GM19438 (cell line): ENCODE measurements at regions not wholly inside any gene's neighbourhood (a gene's known extent, or its start where the extent isn't known, plus 50 kb on each side); places are given as distances from the start of the nearest gene placed in this dataset.
A peak's percentile ranks its signal among the peaks of the same experiment; 100 is the strongest.
"Not testable (repeated sequence)": the region's sequence is repeated elsewhere in the genome, so short reads cannot be mapped to it uniquely, and the experiment has no call there.

Source experiments
- ATAC-seq: cut with Tn5 transposase; IDR thresholded peaks from one replicate; pipeline ENCODE4 v1.9.1; 2021; ENCODE audit warnings: low read depth; ENCODE audit not compliant: unreplicated experiment

DNA sequence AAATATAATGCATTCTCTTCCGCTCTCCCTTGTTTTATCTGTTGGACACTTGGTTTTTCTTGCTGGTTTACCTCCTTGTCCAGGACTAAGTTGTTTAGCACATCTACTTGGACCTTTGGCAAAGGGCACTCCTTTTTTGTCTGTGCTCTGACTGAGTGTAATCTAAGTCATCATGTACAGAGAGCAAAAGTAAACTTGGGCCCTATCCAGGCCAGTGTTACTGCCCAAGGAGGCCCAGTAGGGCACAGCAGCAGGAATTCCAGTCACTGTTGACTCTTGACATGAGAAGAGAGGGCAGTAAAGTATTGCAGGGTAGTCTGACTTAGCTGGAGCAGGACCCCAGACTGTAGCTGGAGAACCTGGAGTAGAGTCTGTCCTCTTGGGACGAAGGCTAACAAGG lies 445.5 kb downstream of the ZIC3 start:
- ATAC-seq, result no peak

DNA sequence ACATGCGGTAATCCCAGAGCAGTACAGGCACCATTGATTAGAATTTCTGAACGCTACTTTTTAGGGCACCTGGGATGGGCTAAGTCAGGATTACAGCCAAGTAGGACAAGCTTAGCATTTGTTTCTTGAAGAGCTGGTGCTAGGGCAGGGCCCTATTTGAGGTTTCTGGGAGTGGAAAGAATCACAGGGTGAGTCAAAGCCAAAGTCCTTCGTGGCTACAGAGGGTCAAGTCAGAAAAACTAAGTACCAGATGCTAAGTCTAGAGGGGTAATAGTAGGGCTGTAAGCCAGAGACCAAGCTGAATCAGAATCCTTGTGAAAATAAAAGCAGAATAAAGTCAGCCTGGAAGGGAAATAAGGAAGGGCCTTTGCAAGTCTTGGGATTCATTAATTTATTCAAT lies 448.6 kb downstream of the ZIC3 start:
- no peak for ATAC-seq

DNA sequence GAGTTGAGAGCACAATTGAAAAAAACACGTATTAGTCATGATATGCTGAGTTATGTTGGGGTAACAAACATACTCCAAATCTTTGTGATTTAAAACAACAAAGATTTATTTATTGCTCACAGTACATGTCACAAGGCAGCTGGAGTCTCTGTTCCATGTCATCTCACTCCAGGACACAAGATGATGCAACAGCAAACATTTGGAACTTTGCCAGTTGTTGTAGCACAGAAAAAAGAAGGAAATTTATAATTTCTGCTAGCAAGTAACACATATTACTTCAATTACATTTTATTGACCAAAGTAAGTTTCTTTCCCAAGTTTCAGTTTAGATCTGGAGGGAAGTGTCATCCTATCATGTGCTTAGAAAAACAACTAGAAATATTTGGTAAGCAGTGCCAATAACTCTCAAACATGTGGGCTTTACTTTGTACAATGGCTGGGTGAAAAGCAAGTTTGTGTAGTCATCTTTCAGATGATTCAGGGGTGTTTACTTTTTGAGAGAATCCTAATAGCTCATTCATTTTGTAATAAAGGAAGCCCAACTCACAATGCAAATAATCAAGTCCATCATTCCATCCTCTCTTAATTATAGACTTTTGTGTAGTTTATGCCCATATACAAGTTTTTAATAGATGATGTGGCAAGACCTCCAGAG lies 452.3 kb downstream of the ZIC3 start:
- no peak for ATAC-seq

GRCh38 chrX:138020941-138021340 lies 455.0 kb downstream of the ZIC3 start:
- ATAC-seq, result no peak

- ATAC-seq, result no peak
These were observed 460.3 kb downstream of the ZIC3 start for GRCh38 chrX:138026211-138026610.

DNA sequence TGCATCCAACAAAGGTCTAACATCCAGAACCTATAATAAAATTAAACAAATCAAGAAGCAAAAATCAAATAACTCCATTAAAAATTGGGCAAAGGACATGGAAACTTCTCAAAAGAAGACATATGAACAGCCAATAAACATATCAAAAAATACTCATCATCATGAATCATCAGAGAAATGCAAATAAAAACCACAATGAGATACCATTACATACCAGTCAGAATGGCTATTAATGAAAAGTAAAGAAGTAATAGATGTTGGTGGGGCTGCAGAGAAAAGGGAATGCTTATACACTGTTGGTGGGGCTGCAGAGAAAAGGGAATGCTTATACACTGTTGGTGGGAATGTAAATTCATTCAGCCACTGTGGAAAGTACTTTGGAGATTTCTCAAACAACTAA lies 465.8 kb downstream of the ZIC3 start:
- ATAC-seq, result no peak

DNA sequence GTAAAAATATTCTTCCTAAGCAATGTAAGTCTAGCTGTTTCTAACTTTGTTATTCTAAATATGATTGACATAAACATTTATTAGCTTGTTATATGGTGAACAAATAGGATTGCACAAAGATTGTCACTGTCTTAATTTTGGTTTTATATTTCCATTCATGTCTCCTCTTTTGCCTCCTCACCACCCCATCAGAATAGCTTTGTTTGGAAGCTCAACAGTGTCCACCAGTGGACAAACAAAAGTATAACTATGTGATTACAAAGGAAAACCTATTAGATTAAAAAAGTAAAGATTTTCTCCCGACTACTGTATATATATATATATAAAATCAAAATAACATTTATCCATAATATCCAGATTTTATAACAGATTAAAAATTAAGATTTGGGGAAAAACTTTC lies 468.2 kb downstream of the ZIC3 start:
- ATAC-seq, result no peak

DNA sequence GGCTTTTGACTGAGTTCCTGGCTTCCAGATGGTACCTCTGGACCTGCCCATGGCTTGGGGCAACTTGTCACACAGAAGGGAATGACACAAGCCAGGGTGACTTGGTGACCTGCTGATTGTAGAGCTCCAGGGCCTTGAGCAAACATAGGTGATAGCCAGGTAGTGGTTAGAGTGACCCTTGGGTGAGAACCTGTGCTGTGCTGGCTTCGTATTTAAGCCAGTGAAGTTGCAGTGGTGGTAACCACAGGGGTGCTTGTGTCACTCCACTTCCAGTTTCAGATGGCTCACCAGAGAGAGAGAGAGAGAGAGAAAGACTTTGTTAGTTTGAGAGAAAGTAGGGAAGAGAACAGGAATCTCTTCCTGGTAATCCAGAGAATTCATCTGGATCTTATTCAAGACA lies 471.6 kb downstream of the ZIC3 start:
- ATAC-seq, result no peak

DNA sequence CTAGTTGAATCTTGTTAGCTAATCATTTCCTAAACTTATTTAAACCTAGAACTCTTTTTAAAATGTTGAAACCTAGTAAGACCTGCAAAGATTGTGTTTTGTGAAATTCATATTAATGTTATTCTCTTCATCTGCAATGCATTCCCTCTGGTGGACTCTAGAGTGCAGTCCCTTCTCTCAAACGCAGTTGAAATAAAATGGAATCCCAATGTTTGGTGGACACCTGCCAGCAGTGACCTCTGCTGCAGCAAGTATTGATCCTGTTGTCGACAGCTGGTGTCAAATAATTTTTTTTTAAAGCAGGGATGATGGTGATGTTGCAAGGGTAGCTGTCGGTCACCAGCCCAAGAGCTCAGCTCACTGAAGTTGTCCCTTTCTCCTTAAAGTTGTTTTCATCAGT lies 492.0 kb downstream of the ZIC3 start:
- no peak for ATAC-seq

- ATAC-seq, result no peak
These were observed 493.0 kb downstream of the ZIC3 start for GRCh38 chrX:138058931-138059330.

- no peak for ATAC-seq
These were observed 501.5 kb downstream of the ZIC3 start for GRCh38 chrX:138067415-138067814.

DNA sequence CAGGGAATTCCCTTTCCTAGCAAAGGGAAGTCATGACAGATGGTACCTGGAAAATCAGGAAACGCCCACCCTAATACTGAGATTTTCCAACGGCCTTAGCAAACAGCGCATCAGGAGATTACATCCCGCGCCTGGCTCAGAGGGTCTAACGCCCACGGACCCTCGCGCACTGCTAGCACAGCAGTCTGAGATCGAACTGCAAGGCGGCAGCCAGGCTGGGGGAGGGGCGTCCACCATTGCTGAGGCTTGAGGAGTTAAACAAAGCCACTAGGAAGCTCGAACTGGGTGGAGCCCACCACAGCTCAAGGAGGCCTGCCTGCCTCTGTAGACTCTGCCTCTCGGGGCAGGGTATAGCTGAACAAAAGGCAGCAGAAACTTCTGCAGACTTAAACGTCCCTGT lies 507.7 kb downstream of the ZIC3 start:
- no peak for ATAC-seq

DNA sequence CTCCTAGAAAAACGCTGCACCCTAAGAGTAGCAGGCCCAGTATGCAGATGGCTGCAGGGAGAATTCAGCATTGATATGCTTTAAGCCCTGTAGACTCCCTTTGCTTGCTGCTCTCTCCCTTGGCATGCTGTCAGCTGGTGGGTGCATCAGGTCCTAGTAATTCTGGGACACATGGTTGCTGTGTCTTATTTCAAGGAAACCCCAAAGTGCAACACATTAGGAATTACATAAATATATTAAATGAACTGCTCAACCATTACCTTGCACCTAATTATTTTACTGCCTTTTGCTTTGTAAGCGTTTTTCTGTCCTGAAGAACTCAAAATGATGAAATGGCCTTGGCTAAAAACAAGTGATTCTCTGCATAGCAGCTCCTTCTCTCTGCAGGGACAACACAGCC lies 516.3 kb downstream of the ZIC3 start:
- no peak for ATAC-seq

DNA sequence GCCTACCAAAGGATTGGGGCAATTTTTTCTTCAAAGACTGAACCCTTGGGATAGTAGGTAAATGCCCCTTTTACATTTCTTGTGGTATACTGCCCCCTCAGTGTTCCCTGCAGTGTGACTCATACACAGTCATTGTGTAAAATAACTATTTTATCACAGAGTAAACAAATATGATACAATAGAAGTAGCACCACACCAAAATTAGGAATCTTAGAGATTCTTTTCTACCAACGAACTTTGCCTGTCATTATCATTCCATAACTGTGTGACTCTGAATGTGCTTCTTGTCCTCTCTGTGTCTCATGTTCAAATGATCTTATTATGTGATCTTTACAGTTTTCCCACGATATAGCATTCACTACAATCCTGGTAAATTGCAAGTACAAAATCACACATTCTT lies 517.0 kb downstream of the ZIC3 start:
- no peak for ATAC-seq

DNA sequence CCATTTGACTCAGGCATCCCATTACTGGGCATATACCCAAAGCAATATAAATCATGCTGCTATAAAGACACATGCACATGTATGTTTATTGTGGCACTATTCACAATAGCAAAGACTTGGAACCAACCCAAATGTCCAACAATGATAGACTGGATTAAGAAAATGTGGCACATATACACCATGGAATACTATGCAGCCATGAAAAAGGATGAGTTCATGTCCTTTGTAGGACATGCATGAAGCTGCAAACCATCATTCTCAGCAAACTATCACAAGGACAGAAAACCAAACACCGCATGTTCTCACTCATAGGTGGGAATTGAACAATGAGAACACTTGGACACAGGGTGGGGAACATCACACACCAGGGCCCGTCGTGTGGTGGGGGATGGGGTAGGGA lies 545.0 kb downstream of the ZIC3 start:
- not testable (repeated sequence) for ATAC-seq

DNA sequence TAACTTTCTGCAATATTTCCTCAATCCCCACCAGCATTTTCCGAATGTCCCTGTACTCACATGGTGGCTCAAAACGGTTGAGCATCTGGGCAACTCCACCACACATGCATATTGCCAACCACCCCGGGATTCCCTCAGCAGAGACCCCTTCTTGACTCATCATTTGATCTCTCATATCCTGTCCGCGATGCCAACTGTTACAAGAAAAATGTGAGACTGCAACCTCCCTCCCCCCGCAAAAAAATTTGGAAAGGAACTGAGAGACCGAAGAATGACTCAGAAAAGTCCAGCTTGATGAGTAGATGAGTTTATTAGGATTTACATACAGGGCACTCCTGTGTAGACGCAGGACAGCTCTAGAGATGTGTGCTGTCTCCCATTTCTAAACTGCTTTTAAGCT lies 561.4 kb downstream of the ZIC3 start:
- ATAC-seq, result no peak

- peak; percentile 92 for ATAC-seq
These were observed 562.2 kb downstream of the ZIC3 start for GRCh38 chrX:138128027-138128671.

GRCh38 chrX:138150709-138151108 lies 560.8 kb downstream of the FGF13 start:
- no peak for ATAC-seq

DNA sequence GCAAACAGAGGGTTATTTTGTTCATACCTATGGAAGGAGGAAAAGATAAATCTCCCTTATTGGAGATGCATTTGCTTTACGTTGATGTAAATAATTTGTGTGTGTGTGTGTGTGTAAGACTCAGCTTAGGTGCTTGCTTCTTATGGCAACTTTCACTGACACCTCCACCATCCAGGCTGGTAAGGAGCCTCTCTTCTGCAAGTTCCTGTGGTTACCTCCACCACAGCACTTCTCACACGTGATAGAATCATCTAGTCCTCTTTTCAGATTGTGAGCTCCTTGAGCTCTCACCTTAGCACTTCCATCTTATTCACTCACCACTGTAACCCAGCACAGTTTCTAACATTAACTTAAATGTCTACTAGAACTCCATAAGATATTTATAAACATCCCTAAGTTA lies 553.7 kb downstream of the FGF13 start:
- no peak for ATAC-seq

- no peak for ATAC-seq
These were observed 519.5 kb downstream of the FGF13 start for GRCh38 chrX:138191998-138192397.

- no peak for ATAC-seq
These were observed 481.8 kb downstream of the FGF13 start for GRCh38 chrX:138229718-138230117.

DNA sequence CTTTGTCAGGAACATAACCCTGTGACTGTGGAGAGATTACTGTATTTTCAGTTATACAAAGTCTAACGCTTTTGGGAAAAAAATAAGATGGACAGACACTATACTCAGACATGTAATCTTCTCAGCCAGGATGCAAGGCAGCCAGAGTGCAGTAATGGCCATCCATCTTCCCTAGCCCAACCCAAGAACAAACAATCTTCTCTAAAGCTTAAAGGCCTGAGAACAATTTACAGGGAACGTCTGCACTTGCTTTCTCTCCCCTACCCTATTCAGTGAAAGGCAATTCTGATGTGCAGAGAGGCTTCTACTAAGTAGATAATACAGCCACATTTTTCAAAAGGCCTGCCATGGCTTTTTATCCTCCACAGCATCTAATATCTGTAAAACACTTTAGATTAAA lies 471.3 kb downstream of the FGF13 start:
- ATAC-seq, result no peak

DNA sequence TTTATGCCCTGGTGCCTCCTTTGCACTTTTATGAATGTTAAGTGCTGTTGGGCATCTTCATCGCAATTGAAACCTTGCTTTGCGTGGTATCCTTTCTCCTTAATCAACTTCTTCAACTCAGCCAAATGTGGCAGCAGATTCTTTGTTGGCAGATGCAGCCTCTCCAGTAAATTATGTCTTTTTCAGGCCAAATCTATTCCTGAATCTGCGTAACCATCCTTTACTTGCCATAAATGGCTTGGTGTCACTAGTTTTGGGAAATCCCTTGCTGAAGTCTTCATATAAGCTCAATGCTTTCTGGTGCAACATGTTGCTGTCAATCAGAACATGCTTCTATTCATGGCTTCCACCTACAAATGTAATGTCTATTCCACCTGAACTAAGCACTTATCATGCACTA lies 457.5 kb downstream of the FGF13 start:
- no peak for ATAC-seq
